ENCODE measurements at regions not wholly inside any gene's neighbourhood (a gene's known extent, or its start where the extent isn't known, plus 50 kb on each side); places are given as distances from the start of the nearest gene placed in this dataset.
"Not testable (repeated sequence)": the region's sequence is repeated elsewhere in the genome, so short reads cannot be mapped to it uniquely, and the experiment has no call there.

DNA sequence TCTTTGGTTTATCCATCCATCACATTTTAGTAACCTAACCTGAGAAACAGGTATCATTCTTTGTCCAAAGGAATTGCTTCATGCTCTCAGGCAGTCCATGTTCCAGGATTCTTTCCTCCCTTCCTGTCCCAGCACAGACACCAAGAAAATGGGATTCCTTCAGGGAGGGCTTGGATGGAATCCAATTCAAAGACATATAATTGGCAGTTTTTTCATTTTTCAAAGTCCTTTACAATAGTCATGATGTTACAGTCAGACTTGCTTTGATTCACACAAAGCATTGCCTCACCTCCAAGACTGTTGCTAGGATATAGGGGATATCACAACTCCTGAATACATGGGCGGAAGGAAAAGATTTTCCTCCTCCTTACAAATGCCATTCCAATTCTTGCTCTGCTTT lies 241.4 kb upstream of the ACVR2A start:
- DNase-seq: no peak

DNA sequence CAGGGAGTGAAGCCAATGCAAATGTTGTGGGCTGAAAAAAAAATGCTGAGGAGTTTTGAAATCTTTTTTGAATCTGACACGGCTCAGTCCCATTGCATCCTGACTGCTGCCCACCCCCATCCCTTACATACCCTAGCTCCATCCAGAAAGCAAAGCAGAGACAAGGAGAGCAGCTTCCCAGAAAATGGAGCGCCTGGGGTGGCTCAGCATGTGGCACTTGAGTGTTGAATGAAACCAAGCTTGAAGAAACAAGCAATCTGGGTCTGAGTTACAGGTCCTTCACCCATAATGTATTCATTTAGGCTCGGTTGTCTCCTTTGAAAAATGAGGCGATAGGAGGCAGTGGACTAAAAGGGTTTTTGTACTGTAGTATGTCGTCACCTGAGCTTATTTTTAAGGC lies 244.2 kb upstream of the ACVR2A start:
- no peak for DNase-seq

GRCh38 chr2:147600223-147600622 lies 244.6 kb upstream of the ACVR2A start:
- no peak for DNase-seq

DNA sequence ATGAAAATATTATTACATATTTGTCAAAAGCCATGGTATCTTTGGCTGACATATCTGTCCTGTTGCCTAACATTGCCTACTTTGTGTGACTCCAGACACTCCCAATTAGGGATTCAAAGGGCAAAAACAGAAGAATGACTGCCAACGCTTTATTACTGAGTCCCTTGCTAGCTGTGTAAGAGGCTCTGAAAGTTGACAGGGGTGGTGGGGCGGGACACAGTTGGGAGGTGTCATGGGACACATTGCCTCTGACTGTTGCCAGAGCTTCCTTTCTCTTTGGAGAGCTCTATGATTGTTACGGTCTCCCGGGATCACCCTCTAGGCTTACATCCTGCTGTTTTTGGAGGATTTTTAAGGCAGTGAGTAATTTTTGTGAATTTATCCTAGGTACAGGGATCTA lies 249.6 kb upstream of the ACVR2A start:
- DNase-seq: no peak

GRCh38 chr2:147594038-147594437 lies 250.8 kb upstream of the ACVR2A start:
- no peak for DNase-seq

DNA sequence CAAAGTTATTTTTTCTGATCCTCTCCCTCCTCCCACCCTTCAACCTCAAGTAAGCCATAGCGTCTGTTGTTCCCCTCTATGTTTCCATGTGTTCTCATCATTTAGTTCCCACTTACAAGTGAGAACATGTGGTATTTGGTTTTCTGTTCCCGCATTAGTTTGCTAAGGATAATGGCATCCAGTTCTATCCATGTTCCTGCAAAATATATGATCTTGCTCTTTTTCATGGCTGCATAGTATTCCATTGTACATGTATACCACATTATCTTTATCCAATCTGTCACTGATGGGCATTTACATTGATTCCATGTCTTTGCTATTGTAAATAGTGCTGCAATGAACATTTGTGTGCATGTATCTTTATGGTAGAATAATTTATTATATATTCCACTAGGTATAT lies 252.0 kb upstream of the ACVR2A start:
- not testable (repeated sequence) for DNase-seq

DNA sequence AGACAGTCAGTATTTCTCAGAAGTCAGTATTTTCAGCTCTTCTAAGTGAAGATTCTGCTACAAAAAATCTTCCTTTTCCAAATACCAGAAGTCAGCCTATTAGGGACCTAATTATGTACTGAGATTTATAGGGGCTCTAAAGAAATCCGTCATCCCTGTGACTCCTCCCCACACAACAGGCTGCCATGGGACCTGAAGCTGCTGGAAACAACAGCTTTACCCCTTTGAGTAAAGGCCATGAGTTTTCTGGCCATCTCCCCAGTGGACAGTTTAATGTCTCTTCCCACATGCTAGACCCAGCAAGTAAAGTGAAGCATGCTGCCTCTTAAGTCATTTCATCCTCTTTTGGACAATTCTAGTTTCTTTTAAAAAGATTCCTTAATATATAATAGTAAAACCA lies 255.7 kb upstream of the ACVR2A start:
- DNase-seq: no peak

- no peak for DNase-seq
Measured at GRCh38 chr2:147588191-147588590, 256.6 kb upstream of the ACVR2A start.

GRCh38 chr2:147578529-147578928 lies 266.3 kb upstream of the ACVR2A start:
- no peak for DNase-seq

GRCh38 chr2:147577998-147578380 lies 266.8 kb upstream of the ACVR2A start:
- DNase-seq: no peak

- no peak for DNase-seq
Measured at GRCh38 chr2:147577323-147577997, 267.4 kb upstream of the ACVR2A start.

- no peak for DNase-seq
Measured at GRCh38 chr2:147575106-147575505, 269.7 kb upstream of the ACVR2A start.

GRCh38 chr2:147572622-147573021 lies 272.2 kb upstream of the ACVR2A start:
- DNase-seq: no peak

- DNase-seq: no peak
Measured at GRCh38 chr2:147569426-147569825, 275.4 kb upstream of the ACVR2A start.

DNA sequence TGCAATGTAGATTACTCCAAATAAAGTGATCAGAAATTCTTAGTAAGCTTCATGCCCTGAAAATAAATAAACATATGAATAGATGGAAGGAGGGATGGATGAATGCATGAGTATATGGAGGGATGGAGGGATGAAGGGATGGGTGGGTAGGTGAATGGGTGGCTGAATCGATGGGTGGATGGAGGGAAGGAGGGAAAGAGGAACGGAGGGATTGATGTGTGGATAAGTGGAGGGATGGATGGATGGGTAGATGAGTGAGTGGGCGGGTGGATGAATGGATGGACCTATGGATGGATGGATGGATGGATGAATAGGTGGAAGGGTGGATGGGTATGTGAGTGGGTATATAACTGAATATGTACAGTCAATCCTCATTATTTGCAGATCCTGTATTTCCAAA lies 276.7 kb upstream of the ACVR2A start:
- DNase-seq: no peak

GRCh38 chr2:147567136-147567535 lies 277.7 kb upstream of the ACVR2A start:
- DNase-seq: no peak

- DNase-seq: peak; percentile 83
Measured at GRCh38 chr2:147560810-147561535, 283.9 kb upstream of the ACVR2A start.

- DNase-seq: no peak
Measured at GRCh38 chr2:147559070-147559725, 285.6 kb upstream of the ACVR2A start.

DNA sequence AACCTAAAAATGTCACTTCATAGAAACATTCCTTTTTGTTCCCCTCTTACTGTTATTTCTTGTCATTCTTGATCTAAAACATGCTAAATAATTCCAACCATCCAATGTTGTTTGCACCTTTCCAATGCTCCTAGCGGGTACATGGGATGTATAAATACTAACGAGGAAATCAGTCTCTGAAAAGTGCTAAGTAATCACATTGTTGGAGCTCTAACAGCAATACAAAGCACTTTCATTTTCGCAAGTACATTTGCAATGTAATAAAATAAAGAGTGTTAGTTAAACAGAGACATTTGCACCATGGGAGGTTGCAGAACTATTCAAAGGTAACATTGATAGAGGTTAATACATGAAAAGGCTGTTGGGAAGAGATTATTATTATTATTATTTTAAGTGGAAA lies 286.2 kb upstream of the ACVR2A start:
- peak; percentile 20 for DNase-seq

DNA sequence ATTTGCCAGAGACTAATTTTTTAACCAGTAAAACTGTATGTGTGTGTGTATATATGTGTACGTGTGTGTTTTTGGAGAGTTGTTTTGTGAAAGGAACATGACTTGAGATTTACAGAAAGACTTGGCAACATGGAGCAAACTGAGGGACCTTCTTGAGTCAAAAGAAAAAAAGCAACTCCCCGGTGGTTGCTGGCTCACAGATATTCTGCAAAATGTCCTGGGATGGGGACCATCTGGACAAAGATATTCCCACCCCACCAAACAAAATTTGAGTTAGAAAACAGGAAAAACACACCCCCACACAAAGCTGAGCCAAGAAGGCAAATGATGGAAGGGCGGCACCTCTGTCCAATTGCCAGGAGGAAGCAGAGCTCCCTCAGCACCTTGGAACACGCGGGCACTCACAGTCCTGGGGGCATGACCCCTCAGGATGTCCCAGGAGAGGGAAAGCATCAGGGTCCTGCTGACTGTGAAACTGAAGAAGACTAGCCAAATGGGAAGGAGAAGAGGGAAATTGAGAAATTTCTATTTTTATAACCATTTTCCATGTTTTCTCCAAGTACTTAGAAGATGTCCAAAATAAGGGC lies 290.2 kb upstream of the ACVR2A start:
- no peak for DNase-seq

DNA sequence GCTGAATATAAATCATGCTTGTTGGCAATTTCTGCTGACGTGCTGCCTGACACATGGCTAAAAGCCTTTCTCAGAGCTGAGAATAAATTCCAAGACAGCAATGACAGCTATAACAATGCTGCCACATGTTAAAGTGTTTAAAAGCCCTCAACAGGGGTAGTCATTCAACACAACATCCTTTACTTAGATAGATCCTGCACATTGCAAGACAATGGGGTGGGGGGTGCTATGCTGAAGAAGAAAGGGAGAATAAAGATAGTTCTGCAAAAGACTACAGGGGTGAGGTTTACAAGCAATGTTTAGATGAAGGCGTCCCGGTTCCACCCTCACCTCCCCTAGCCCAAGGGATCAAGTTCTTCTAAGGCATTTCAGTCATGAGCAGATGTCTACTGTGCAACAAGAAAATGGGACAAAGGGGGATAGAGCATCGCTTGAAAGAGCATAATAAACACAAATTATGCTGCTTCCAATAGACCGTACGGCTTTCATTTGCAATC lies 291.0 kb upstream of the ACVR2A start:
- no peak for DNase-seq

- no peak for DNase-seq
Measured at GRCh38 chr2:147550995-147551731, 293.7 kb upstream of the ACVR2A start.

DNA sequence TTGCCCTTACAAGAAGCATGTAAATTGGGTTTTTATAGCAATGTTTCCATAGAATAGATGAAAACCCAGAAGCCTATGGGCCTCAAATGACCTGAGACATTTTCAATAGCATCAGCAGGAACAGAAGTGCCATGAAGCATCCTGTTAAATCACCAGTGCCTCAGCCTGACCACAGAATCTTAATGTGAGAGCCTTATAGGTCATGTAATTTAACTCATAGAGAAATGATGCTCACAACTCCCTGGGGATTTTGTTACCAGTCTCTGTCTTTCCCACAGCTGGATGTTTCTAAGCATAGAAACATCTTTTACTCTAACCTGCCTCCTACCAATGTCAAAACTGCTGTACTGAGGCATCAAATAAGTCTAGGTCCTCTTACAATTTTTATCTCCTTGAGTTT lies 295.8 kb upstream of the ACVR2A start:
- DNase-seq: no peak
